Inflammatory macrophage (primary cell): ENCODE measurements at regions not wholly inside any gene's neighbourhood (a gene's known extent, or its start where the extent isn't known, plus 50 kb on each side); places are given as distances from the start of the nearest gene placed in this dataset.

Source experiments
- DNase-seq, 2 donors: peaks; one replicate each; pipeline ENCODE4 v3.0.0-alpha.2; 2020 to 2022

- no peak for DNase-seq
Measured at GRCh38 chr22:47296405-47297260, 534.2 kb downstream of the TBC1D22A start.

- DNase-seq: no peak
Measured at GRCh38 chr22:47295982-47296381, 533.5 kb downstream of the TBC1D22A start.

GRCh38 chr22:47295226-47295901 is 532.9 kb downstream of the TBC1D22A start:
- DNase-seq: no peak

GRCh38 chr22:47294576-47294975 is 532.1 kb downstream of the TBC1D22A start:
- no peak for DNase-seq

GRCh38 chr22:47294222-47294532 is 531.7 kb downstream of the TBC1D22A start:
- no peak for DNase-seq

GRCh38 chr22:47293368-47294221 is 531.1 kb downstream of the TBC1D22A start:
- no peak for DNase-seq

- no peak for DNase-seq
Measured at GRCh38 chr22:47292546-47293320, 530.3 kb downstream of the TBC1D22A start.

GRCh38 chr22:47291565-47292495 is 529.4 kb downstream of the TBC1D22A start:
- DNase-seq: no peak

GRCh38 chr22:47290706-47291430 is 528.4 kb downstream of the TBC1D22A start:
- no peak for DNase-seq

- DNase-seq: no peak
Measured at GRCh38 chr22:47289336-47289985, 527.0 kb downstream of the TBC1D22A start.

- DNase-seq: no peak
Measured at GRCh38 chr22:47288680-47289079, 526.2 kb downstream of the TBC1D22A start.

GRCh38 chr22:47287516-47287915 is 525.1 kb downstream of the TBC1D22A start:
- no peak for DNase-seq

- DNase-seq: no peak
Measured at GRCh38 chr22:47286590-47286989, 524.1 kb downstream of the TBC1D22A start.

GRCh38 chr22:47285981-47286380 is 523.5 kb downstream of the TBC1D22A start:
- no peak for DNase-seq

GRCh38 chr22:47284822-47285221 is 522.4 kb downstream of the TBC1D22A start:
- no peak for DNase-seq

GRCh38 chr22:47284360-47284759 is 521.9 kb downstream of the TBC1D22A start:
- no peak for DNase-seq

- no peak for DNase-seq
Measured at GRCh38 chr22:47283616-47284270, 521.3 kb downstream of the TBC1D22A start.

- DNase-seq: no peak
Measured at GRCh38 chr22:47282851-47283250, 520.4 kb downstream of the TBC1D22A start.

GRCh38 chr22:47282366-47282765 is 519.9 kb downstream of the TBC1D22A start:
- no peak for DNase-seq
